ENCODE measurements at regions not wholly inside any gene's neighbourhood (a gene's known extent, or its start where the extent isn't known, plus 50 kb on each side); places are given as distances from the start of the nearest gene placed in this dataset.

DNA sequence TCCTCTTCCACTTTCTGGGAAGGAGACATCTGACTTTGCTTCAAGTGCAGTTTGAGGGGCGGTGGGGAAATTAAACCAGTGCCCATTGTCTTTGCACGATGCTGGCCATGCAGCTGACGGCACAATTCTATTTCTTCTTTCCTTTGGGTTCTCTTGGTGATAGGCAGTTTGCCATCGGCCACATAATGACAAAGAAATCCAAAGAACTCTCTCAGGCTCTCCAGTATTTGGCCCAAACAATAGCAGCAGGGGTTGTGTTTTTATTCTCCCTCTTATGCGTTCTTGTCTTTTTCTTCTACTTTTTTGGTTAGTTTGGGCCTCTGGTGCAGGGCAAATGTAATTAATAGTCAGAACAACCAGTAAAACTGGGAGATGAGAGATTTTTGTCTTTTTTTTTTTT, 147.0 kb downstream of the EMX2 start:
- CTCF ChIA-PET: no interaction called here
- no peak overlapping the region for H3K4me2 ChIP-seq (ENCODE audit: low read length)
- POLR2A ChIA-PET: no interaction called here
- peaks cover 16% of the 10 kb centered on the region; the same call in 1 of the 2 replicates for H3K27me3 ChIP-seq (ENCODE audit: insufficient read depth, low read length)
- ATAC-seq (no peak), DNase-seq (ENCODE audit: low read depth, low spot score) (no peak)
- RAD21 ChIA-PET (ENCODE audit: low non-redundant PET in 1 of 2, low total read pairs in 2 of 2, uncharacterized antibody in 2 of 2, unreplicated experiment in 2 of 2): no interaction called here
- no peaks in the 10 kb centered on the region for H3K9me2 ChIP-seq (ENCODE audit: insufficient read depth)
- TF ChIP-seq EZH2phosphoT487 (IDR thresholded peaks at IDR 0.05; ENCODE audit: borderline replicate concordance): no peak
- no peak for TF ChIP-seq CEBPB (IDR thresholded peaks at IDR 0.05; ENCODE audit: low read depth)
- TF ChIP-seq EZH2 (IDR thresholded peaks at IDR 0.05): no peak
- peaks cover 2 to 5% of the 10 kb centered on the region in 2 experiments; a peak in 1 of 4 replicates for H3K4me1 ChIP-seq (ENCODE audit: control insufficient read depth in 1 of 2, insufficient read depth in 2 of 2, low read length in 2 of 2)
- H2AFZ ChIP-seq (ENCODE audit: low read depth, low read length, poor library complexity, severe bottlenecking): no peak overlapping the region
- no peak overlapping the region for H3K4me3 ChIP-seq (replicated peaks in 1 of 2; ENCODE audit: low read depth in 1 of 2, low read length in 2 of 2)
- no peak overlapping the region for H3K27ac ChIP-seq (ENCODE audit: low read depth, low read length)
- no peaks in the 10 kb centered on the region for H3K36me3 ChIP-seq (ENCODE audit: control insufficient read depth in 1 of 2, insufficient read depth in 2 of 2, low read length in 2 of 2)
- H3K9ac ChIP-seq (ENCODE audit: low read length): no peak overlapping the region
- no peaks in the 10 kb centered on the region for H4K20me1 ChIP-seq (ENCODE audit: insufficient read depth)
- H3K9me3 ChIP-seq (ENCODE audit: control insufficient read depth in 1 of 2, insufficient read depth in 1 of 2, low read depth in 1 of 2, low read length in 2 of 2): no peaks in the 10 kb centered on the region
- intact Hi-C loops (cut with micrococcal nuclease): no loop called here
- no TSS peak for BruUV-seq (replicated peaks)
- H3K79me2 ChIP-seq (ENCODE audit: insufficient read depth, low read length): no peaks in the 10 kb centered on the region

DNA sequence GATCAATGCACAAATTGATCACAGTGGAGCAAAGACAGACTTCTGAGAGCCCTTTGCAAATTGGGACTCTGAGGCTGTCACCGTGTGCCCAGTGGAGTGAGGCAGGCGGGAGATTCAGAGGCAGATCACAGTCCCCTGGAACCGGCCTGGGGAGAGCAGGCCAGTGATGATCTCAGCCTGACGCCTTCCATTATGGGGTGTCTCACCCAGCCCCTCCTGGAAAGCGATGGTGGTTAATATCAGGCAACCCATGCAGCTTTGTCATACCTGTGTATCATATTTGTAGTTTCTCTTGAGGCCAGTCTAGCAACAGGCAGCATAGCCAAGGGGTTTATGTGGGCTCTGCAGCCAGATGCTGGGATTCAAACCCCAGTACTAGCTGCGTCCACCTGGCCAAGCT, 147.8 kb downstream of the EMX2 start:
- H3K4me3 ChIP-seq (replicated peaks in 1 of 2; ENCODE audit: low read depth in 1 of 2, low read length in 2 of 2): no peak overlapping the region
- H4K20me1 ChIP-seq (ENCODE audit: insufficient read depth): no peaks in the 10 kb centered on the region
- ChIA-PET CTCF (no interaction called here), RAD21 (ENCODE audit: low non-redundant PET in 1 of 2, low total read pairs in 2 of 2, uncharacterized antibody in 2 of 2, unreplicated experiment in 2 of 2) (no interaction called here), POLR2A (no interaction called here)
- TF ChIP-seq EZH2phosphoT487 (IDR thresholded peaks at IDR 0.05; ENCODE audit: borderline replicate concordance) (no peak), SP1 (IDR thresholded peaks at IDR 0.05; ENCODE audit: low read depth) (no peak), YY1 (IDR thresholded peaks at IDR 0.05; ENCODE audit: extremely low read depth, insufficient replicate concordance, low read depth, low read length) (no peak), ELF1 (IDR thresholded peaks at IDR 0.05; ENCODE audit: borderline replicate concordance, low read depth) (no peak), JUND (IDR thresholded peaks at IDR 0.05) (no peak), CBX3 (IDR thresholded peaks at IDR 0.05; ENCODE audit: low read depth) (no peak), TCF7L2 (IDR thresholded peaks at IDR 0.05; ENCODE audit: borderline replicate concordance, extremely low read depth, insufficient read depth, insufficient read length) (no peak), POLR2A (IDR thresholded peaks at IDR 0.05; ENCODE audit: borderline replicate concordance, extremely low read depth, insufficient read depth, insufficient read length) (no peak)
- TF ChIP-seq, protein P1, sequence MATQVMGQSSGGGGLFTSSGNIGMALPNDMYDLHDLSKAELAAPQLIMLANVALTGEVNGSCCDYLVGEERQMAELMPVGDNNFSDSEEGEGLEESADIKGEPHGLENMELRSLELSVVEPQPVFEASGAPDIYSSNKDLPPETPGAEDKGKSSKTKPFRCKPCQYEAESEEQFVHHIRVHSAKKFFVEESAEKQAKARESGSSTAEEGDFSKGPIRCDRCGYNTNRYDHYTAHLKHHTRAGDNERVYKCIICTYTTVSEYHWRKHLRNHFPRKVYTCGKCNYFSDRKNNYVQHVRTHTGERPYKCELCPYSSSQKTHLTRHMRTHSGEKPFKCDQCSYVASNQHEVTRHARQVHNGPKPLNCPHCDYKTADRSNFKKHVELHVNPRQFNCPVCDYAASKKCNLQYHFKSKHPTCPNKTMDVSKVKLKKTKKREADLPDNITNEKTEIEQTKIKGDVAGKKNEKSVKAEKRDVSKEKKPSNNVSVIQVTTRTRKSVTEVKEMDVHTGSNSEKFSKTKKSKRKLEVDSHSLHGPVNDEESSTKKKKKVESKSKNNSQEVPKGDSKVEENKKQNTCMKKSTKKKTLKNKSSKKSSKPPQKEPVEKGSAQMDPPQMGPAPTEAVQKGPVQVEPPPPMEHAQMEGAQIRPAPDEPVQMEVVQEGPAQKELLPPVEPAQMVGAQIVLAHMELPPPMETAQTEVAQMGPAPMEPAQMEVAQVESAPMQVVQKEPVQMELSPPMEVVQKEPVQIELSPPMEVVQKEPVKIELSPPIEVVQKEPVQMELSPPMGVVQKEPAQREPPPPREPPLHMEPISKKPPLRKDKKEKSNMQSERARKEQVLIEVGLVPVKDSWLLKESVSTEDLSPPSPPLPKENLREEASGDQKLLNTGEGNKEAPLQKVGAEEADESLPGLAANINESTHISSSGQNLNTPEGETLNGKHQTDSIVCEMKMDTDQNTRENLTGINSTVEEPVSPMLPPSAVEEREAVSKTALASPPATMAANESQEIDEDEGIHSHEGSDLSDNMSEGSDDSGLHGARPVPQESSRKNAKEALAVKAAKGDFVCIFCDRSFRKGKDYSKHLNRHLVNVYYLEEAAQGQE (IDR thresholded peaks at IDR 0.05; ENCODE audit: low read depth): no peak
- TF ChIP-seq, protein P2, sequence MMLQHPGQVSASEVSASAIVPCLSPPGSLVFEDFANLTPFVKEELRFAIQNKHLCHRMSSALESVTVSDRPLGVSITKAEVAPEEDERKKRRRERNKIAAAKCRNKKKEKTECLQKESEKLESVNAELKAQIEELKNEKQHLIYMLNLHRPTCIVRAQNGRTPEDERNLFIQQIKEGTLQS (IDR thresholded peaks at IDR 0.05): no peak
- no TSS peak for BruUV-seq (replicated peaks)
- H3K9me3 ChIP-seq (ENCODE audit: control insufficient read depth in 1 of 2, insufficient read depth in 1 of 2, low read depth in 1 of 2, low read length in 2 of 2): no peaks in the 10 kb centered on the region
- ATAC-seq (no peak), DNase-seq (ENCODE audit: low read depth, low spot score) (no peak)
- no peak overlapping the region for H3K4me2 ChIP-seq (ENCODE audit: low read length)
- no peak overlapping the region for H3K27ac ChIP-seq (ENCODE audit: low read depth, low read length)
- no peaks in the 10 kb centered on the region for H3K36me3 ChIP-seq (ENCODE audit: control insufficient read depth in 1 of 2, insufficient read depth in 2 of 2, low read length in 2 of 2)
- H2AFZ ChIP-seq (ENCODE audit: low read depth, low read length, poor library complexity, severe bottlenecking): no peak overlapping the region
- peaks cover 16% of the 10 kb centered on the region; the same call in 1 of the 2 replicates for H3K27me3 ChIP-seq (ENCODE audit: insufficient read depth, low read length)
- H3K9me2 ChIP-seq (ENCODE audit: insufficient read depth): no peaks in the 10 kb centered on the region
- H3K79me2 ChIP-seq (ENCODE audit: insufficient read depth, low read length): no peaks in the 10 kb centered on the region
- H3K4me1 ChIP-seq (ENCODE audit: control insufficient read depth in 1 of 2, insufficient read depth in 2 of 2, low read length in 2 of 2): no peaks in the 10 kb centered on the region
- intact Hi-C loops (cut with micrococcal nuclease): no loop called here
- no peak overlapping the region for H3K9ac ChIP-seq (ENCODE audit: low read length)
